Liver (tissue), 8 donors: ENCODE measurements at regions not wholly inside any gene's neighbourhood (a gene's known extent, or its start where the extent isn't known, plus 50 kb on each side); places are given as distances from the start of the nearest gene placed in this dataset.

Source experiments
- DNase-seq: peaks from one replicate; pipeline ENCODE4 v3.0.0-alpha.2; 2017; ENCODE audit warnings: low spot score
- H3K27ac ChIP-seq, 2 donors: one replicate each; pipeline ENCODE4 v1.7.0; 2013; ENCODE audit warnings: inconsistent platforms in 2 of 2, low read length in 2 of 2, control low read depth in 1 of 2, low read depth in 1 of 2, mild to moderate bottlenecking in 1 of 2
- H3K27me3 ChIP-seq, 4 donors: one replicate each; pipeline versions ENCODE4 v1.6.1 to v1.7.0; 2013; ENCODE audit warnings: low read length in 3 of 4, inconsistent platforms in 1 of 4, mild to moderate bottlenecking in 1 of 4, moderate library complexity in 1 of 4; ENCODE audit not compliant: control insufficient read depth in 4 of 4, insufficient read depth in 4 of 4
- H3K36me3 ChIP-seq, 4 donors: one replicate each; pipeline versions ENCODE4 v1.6.1 to v1.7.0; 2013; ENCODE audit warnings: low read length in 3 of 4, mild to moderate bottlenecking in 3 of 4, low read depth in 1 of 4, moderate library complexity in 1 of 4; ENCODE audit not compliant: control insufficient read depth in 4 of 4, insufficient read depth in 3 of 4
- H3K4me1 ChIP-seq, 4 donors: one replicate each; pipeline versions ENCODE4 v1.6.1 to v1.7.0; 2013; ENCODE audit warnings: low read length in 3 of 4, mild to moderate bottlenecking in 3 of 4, moderate library complexity in 1 of 4; ENCODE audit not compliant: control insufficient read depth in 4 of 4, insufficient read depth in 4 of 4
- H3K4me3 ChIP-seq, 3 donors: one replicate each; pipeline versions ENCODE4 v1.6.1 to v1.7.0; 2013; ENCODE audit warnings: low read length in 3 of 3, control low read depth in 1 of 3, low read depth in 1 of 3, mild to moderate bottlenecking in 1 of 3
- H3K9ac ChIP-seq, 2 donors: one replicate each; pipeline ENCODE4 v1.7.0; 2013; ENCODE audit warnings: low read length in 2 of 2, mild to moderate bottlenecking in 2 of 2, moderate library complexity in 2 of 2, control low read depth in 1 of 2, low read depth in 1 of 2
- H3K9me3 ChIP-seq, 4 donors: one replicate each; pipeline versions ENCODE4 v1.6.1 to v1.7.0; 2013; ENCODE audit warnings: low read length in 3 of 4; ENCODE audit not compliant: control insufficient read depth in 4 of 4
- ATF3 ChIP-seq: IDR thresholded peaks from 2 replicates; pipeline ENCODE4 v1.6.1; 2016; ENCODE audit warnings: antibody characterized with exemption
- CTCF ChIP-seq: fragments of 150-350 bp; IDR thresholded peaks from 2 replicates; pipeline ENCODE4 v1.5.1; 2017; ENCODE audit warnings: improper control_type of control experiment, low read depth, low read length; ENCODE audit not compliant: missing input control
- EGR1 ChIP-seq, 2 donors: IDR thresholded peaks; 2 replicates each; pipeline ENCODE4 v1.6.1; 2016 to 2018; ENCODE audit warnings: antibody characterized with exemption in 2 of 2, low read depth in 2 of 2
- FOXA1 ChIP-seq: IDR thresholded peaks from 2 replicates; pipeline ENCODE4 v1.6.1; 2016; ENCODE audit warnings: antibody characterized with exemption
- FOXA2 ChIP-seq: IDR thresholded peaks from 2 replicates; pipeline ENCODE4 v1.6.1; 2016; ENCODE audit warnings: antibody characterized with exemption
- GABPA ChIP-seq, 2 donors: IDR thresholded peaks in 1 of 2; conservative IDR thresholded peaks in 1 of 2; 2 replicates each; pipeline ENCODE4 v1.6.1; 2016; ENCODE audit warnings: antibody characterized with exemption in 2 of 2, mild to moderate bottlenecking in 1 of 2, moderate library complexity in 1 of 2
- HNF4A ChIP-seq, 2 donors: conservative IDR thresholded peaks; 2 replicates each; pipeline ENCODE4 v1.6.1; 2016; ENCODE audit warnings: antibody characterized with exemption in 2 of 2, mild to moderate bottlenecking in 2 of 2
- HNF4G ChIP-seq: IDR thresholded peaks from 2 replicates; pipeline ENCODE4 v1.6.1; 2016; ENCODE audit warnings: antibody characterized with exemption
- JUND ChIP-seq, 2 donors: IDR thresholded peaks; 2 replicates each; pipeline ENCODE4 v1.6.1; 2016; ENCODE audit warnings: antibody characterized with exemption in 2 of 2
- MAX ChIP-seq: IDR thresholded peaks from 2 replicates; pipeline ENCODE4 v1.6.1; 2016; ENCODE audit warnings: antibody characterized with exemption
- NR2F2 ChIP-seq: IDR thresholded peaks from 2 replicates; pipeline ENCODE4 v1.6.1; 2016; ENCODE audit warnings: antibody characterized with exemption
- RAD21 ChIP-seq, 2 donors: IDR thresholded peaks; 2 replicates each; pipeline ENCODE4 v1.6.1; 2016; ENCODE audit warnings: antibody characterized with exemption in 2 of 2, mild to moderate bottlenecking in 2 of 2
- REST ChIP-seq: IDR thresholded peaks from 2 replicates; pipeline ENCODE4 v1.6.1; 2016; ENCODE audit warnings: antibody characterized with exemption, mild to moderate bottlenecking
- RXRA ChIP-seq, 2 donors: IDR thresholded peaks; 2 replicates each; pipeline ENCODE4 v1.6.1; 2017 to 2018; ENCODE audit warnings: antibody characterized with exemption in 2 of 2, mild to moderate bottlenecking in 1 of 2
- SP1 ChIP-seq: IDR thresholded peaks from 2 replicates; pipeline ENCODE4 v1.6.1; 2018; ENCODE audit warnings: antibody characterized with exemption, mild to moderate bottlenecking
- TAF1 ChIP-seq: conservative IDR thresholded peaks from 2 replicates; pipeline ENCODE4 v1.6.1; 2016; ENCODE audit warnings: antibody characterized with exemption, mild to moderate bottlenecking
- YY1 ChIP-seq: IDR thresholded peaks from 2 replicates; pipeline ENCODE4 v1.6.1; 2016; ENCODE audit warnings: antibody characterized with exemption, mild to moderate bottlenecking
- WGBS: extraction: QIAGEN DNeasy Blood & Tissue Kit; methylation state at CpG from one replicate; pipeline ENCODE4 v1.1.7; 2013; 5-methylcytosine and 5-hydroxymethylcytosine counted together
- donor health status: healthy.
- donor health status: healthy.
- donor health status: healthy.
- donor health status: healthy.
- donor health status: healthy.

GRCh38 chr20:48176139-48176538 is 390.9 kb upstream of the SULF2 start:
- Histone ChIP-seq H3K27me3 (no peaks in the 10 kb centered on the region), H3K9ac (no peak overlapping the region), H3K4me1 (no peaks in the 10 kb centered on the region), H3K27ac (no peak overlapping the region), H3K36me3 (no peaks in the 10 kb centered on the region), H3K9me3 (peaks cover 0 to 6% (median 4%) of the 10 kb centered on the region in 4 donors), H3K4me3 (no peak overlapping the region)
- 92% methylated on average over 8 of the region's 8 CpGs for WGBS
- no peak for DNase-seq
- TF ChIP-seq REST: no peak
- TF ChIP-seq TAF1: no peak
- no peak for TF ChIP-seq GABPA (IDR thresholded peaks at IDR 0.05 in 1 of 2, conservative IDR thresholded peaks at IDR 0.05 in 1 of 2)
- TF ChIP-seq JUND (IDR thresholded peaks at IDR 0.05): no peak
- TF ChIP-seq CTCF: no peak

GRCh38 chr20:48175261-48175660 is 390.0 kb upstream of the SULF2 start:
- TF ChIP-seq FOXA2 (no peak), RAD21 (IDR thresholded peaks at IDR 0.05) (no peak)
- no peak for DNase-seq
- 94% methylated on average over 6 of the region's 6 CpGs for WGBS

GRCh38 chr20:48172357-48172702 is 387.0 kb upstream of the SULF2 start:
- Histone ChIP-seq H3K9ac (no peak overlapping the region), H3K4me1 (no peaks in the 10 kb centered on the region), H3K4me3 (no peak overlapping the region), H3K27ac (no peak overlapping the region), H3K36me3 (no peaks in the 10 kb centered on the region), H3K9me3 (peaks cover 0 to 6% (median 4%) of the 10 kb centered on the region in 4 donors), H3K27me3 (no peaks in the 10 kb centered on the region)
- TF ChIP-seq JUND (IDR thresholded peaks at IDR 0.05) (no peak), FOXA1 (no peak), REST (no peak), RXRA (IDR thresholded peaks at IDR 0.05) (no peak), MAX (no peak), NR2F2 (no peak), TAF1 (no peak), HNF4A (conservative IDR thresholded peaks at IDR 0.05) (no peak), FOXA2 (no peak), SP1 (no peak), HNF4G (no peak), EGR1 (IDR thresholded peaks at IDR 0.05; ENCODE audit: low read depth in 2 of 2) (no peak), ATF3 (no peak), GABPA (IDR thresholded peaks at IDR 0.05 in 1 of 2, conservative IDR thresholded peaks at IDR 0.05 in 1 of 2) (no peak), RAD21 (IDR thresholded peaks at IDR 0.05) (no peak), YY1 (no peak), CTCF (no peak)
- WGBS: 52% methylated on average over 1 of the region's 1 CpG
- no peak for DNase-seq

More at GRCh38 chr20:48175261-48175660, 390.0 kb upstream of the SULF2 start:
- H3K36me3 ChIP-seq: no peaks in the 10 kb centered on the region
- H3K9me3 ChIP-seq: peaks cover 0 to 6% (median 4%) of the 10 kb centered on the region in 4 donors
- H3K27me3 ChIP-seq: no peaks in the 10 kb centered on the region
- H3K9ac ChIP-seq: no peak overlapping the region
- no peak overlapping the region for H3K4me3 ChIP-seq
- no peak overlapping the region for H3K27ac ChIP-seq
- H3K4me1 ChIP-seq: no peaks in the 10 kb centered on the region
